GM23248 (cell line): ENCODE measurements at regions not wholly inside any gene's neighbourhood (a gene's known extent, or its start where the extent isn't known, plus 50 kb on each side); places are given as distances from the start of the nearest gene placed in this dataset.

Source experiments
- DNase-seq: peaks from one replicate; pipeline ENCODE4 v3.0.0-alpha.2; 2015
- H2AFZ ChIP-seq: fragments of 200-600 bp; sonication (generic); 2 replicates; pipeline ENCODE4 v1.6.1; 2016; ENCODE audit warnings: antibody characterized with exemption
- H3F3A ChIP-seq: fragments of 200-600 bp; sonication (generic); 2 replicates; pipeline ENCODE4 v1.6.1; 2016; ENCODE audit warnings: mild to moderate bottlenecking, antibody characterized with exemption, mixed run types; ENCODE audit not compliant: insufficient read depth
- H3K27ac ChIP-seq: fragments of 200-600 bp; sonication (generic); 2 replicates; pipeline ENCODE4 v1.5.1; 2016; ENCODE audit warnings: mild to moderate bottlenecking
- H3K27me3 ChIP-seq: fragments of 200-600 bp; sonication (generic); replicated peaks from 2 replicates; pipeline ENCODE4 v1.6.1; 2016; ENCODE audit warnings: mild to moderate bottlenecking; ENCODE audit not compliant: insufficient read depth
- H3K36me3 ChIP-seq: fragments of 200-600 bp; sonication (generic); 2 replicates; pipeline ENCODE4 v1.6.1; 2016; ENCODE audit warnings: low read depth, mild to moderate bottlenecking
- H3K4me1 ChIP-seq: fragments of 200-600 bp; sonication (generic); 2 replicates; pipeline ENCODE4 v1.6.1; 2016; ENCODE audit warnings: mild to moderate bottlenecking; ENCODE audit not compliant: insufficient read depth
- H3K4me2 ChIP-seq: fragments of 200-600 bp; sonication (generic); one replicate; pipeline ENCODE4 v1.6.1; 2016; ENCODE audit warnings: mild to moderate bottlenecking; ENCODE audit not compliant: unreplicated experiment
- H3K4me3 ChIP-seq: fragments of 200-600 bp; sonication (generic); 2 replicates; pipeline ENCODE4 v1.5.1; 2016; ENCODE audit warnings: mild to moderate bottlenecking
- H3K79me2 ChIP-seq: fragments of 200-600 bp; sonication (generic); 2 replicates; pipeline ENCODE4 v1.6.1; 2016; ENCODE audit warnings: mild to moderate bottlenecking; ENCODE audit not compliant: insufficient read depth
- H3K9ac ChIP-seq: fragments of 200-600 bp; sonication (generic); 2 replicates; pipeline ENCODE4 v1.6.1; 2016; ENCODE audit warnings: mild to moderate bottlenecking
- H3K9me2 ChIP-seq: fragments of 200-600 bp; sonication (generic); 2 replicates; pipeline ENCODE4 v1.6.1; 2016; ENCODE audit warnings: mixed run types, mild to moderate bottlenecking, moderate library complexity; ENCODE audit not compliant: insufficient read depth
- H3K9me3 ChIP-seq: fragments of 200-600 bp; sonication (generic); one replicate; pipeline ENCODE4 v1.6.1; 2017; ENCODE audit warnings: low read depth
- H4K20me1 ChIP-seq: fragments of 200-600 bp; sonication (generic); 2 replicates; pipeline ENCODE4 v1.6.0; 2016; ENCODE audit not compliant: insufficient read depth
- EZH2 ChIP-seq: fragments of 200-600 bp; sonication (generic); IDR thresholded peaks from 2 replicates; pipeline ENCODE4 v1.6.1; 2018; ENCODE audit warnings: antibody characterized with exemption, mild to moderate bottlenecking; ENCODE audit not compliant: insufficient read depth, poor library complexity, severe bottlenecking
- EZH2phosphoT487 ChIP-seq: fragments of 200-600 bp; sonication (generic); IDR thresholded peaks from 2 replicates; pipeline ENCODE4 v1.6.1; 2018; ENCODE audit warnings: antibody characterized with exemption, moderate library complexity, mild to moderate bottlenecking, low read depth; ENCODE audit not compliant: insufficient read depth
- WGBS, 2 experiments: methylation state at CpG; one replicate each; pipeline ENCODE4 v1.1.6; 2015 to 2017; ENCODE audit warnings: low lambda C conversion rate in 2 of 2, low coverage in 1 of 2; ENCODE audit errors: missing lambda C conversion rate in 2 of 2; 5-methylcytosine and 5-hydroxymethylcytosine counted together
- in situ Hi-C: fragments of 300-500 bp; cut with MboI; formaldehyde crosslinking; loops from 2 replicates; pipeline ENCODE4 v1.15.0; 2020

DNA sequence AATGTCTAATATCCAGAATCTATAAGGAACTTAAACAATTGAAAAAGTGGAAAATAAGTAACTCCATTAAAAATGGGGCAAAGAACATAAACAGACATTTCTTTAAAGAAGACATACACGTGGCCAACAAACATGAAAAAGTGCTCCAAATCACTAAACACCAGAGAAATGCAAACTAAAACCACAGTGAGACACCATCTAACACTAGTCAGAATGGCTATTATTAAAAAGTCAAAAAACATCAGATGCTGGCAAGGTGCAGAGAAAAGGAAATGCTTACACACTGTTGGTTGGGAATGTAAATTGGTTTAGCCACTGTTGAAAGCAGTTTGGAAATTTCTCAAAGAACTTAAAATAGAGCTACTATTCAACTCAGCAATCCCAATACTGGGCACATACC lies 169.2 kb upstream of the MANEA start:
- no peaks in the 10 kb centered on the region for H3F3A ChIP-seq
- 3% methylated on average over 1 of the region's 1 CpG for WGBS, 2 experiments
- in situ Hi-C loops, result no loop called here
- DNase-seq, result no peak
- no peak for TF ChIP-seq EZH2phosphoT487
- H3K9me2 ChIP-seq, result no peaks in the 10 kb centered on the region
- no peaks in the 10 kb centered on the region for H3K27me3 ChIP-seq
- H3K36me3 ChIP-seq, result no peaks in the 10 kb centered on the region
- no peak overlapping the region for H3K27ac ChIP-seq
- no peak overlapping the region for H3K4me3 ChIP-seq
- H3K79me2 ChIP-seq, result no peaks in the 10 kb centered on the region
- H3K9me3 ChIP-seq, result no peaks in the 10 kb centered on the region
- H3K9ac ChIP-seq, result no peak overlapping the region
- no peak overlapping the region for H3K4me2 ChIP-seq
- no peaks in the 10 kb centered on the region for H4K20me1 ChIP-seq
- no peaks in the 10 kb centered on the region for H3K4me1 ChIP-seq
- no peak overlapping the region for H2AFZ ChIP-seq

DNA sequence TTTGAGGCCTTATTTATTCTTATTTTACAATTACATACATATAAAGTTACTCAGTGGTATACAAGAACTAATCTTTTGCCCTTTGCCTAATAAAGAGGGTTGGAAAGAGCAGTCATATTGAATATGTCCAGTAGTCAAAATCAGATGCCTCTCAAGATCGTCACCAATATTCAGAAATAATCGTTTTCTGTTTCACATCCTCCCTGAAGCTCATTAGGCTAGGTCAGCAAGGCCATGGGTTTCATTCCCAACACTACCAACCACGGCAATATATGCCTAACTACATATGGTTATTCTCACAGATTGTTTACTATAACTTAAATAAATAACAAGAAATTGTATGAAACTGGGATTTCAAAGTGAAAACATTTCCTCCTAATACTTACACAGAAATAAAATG lies 167.2 kb upstream of the MANEA start:
- Histone ChIP-seq H3K27me3 (no peaks in the 10 kb centered on the region), H3K4me3 (no peak overlapping the region), H3K9me2 (no peaks in the 10 kb centered on the region), H3K4me2 (no peak overlapping the region), H3K9ac (no peak overlapping the region), H3K79me2 (no peaks in the 10 kb centered on the region), H3K4me1 (no peaks in the 10 kb centered on the region), H4K20me1 (no peaks in the 10 kb centered on the region), H3K9me3 (no peaks in the 10 kb centered on the region), H3F3A (no peaks in the 10 kb centered on the region), H3K36me3 (no peaks in the 10 kb centered on the region), H3K27ac (no peak overlapping the region), H2AFZ (no peak overlapping the region)
- WGBS, 2 experiments, result 13% methylated on average over 3 of the region's 3 CpGs
- in situ Hi-C loops, result no loop called here
- TF ChIP-seq EZH2phosphoT487 (no peak), EZH2 (no peak)
- DNase-seq, result no peak

DNA sequence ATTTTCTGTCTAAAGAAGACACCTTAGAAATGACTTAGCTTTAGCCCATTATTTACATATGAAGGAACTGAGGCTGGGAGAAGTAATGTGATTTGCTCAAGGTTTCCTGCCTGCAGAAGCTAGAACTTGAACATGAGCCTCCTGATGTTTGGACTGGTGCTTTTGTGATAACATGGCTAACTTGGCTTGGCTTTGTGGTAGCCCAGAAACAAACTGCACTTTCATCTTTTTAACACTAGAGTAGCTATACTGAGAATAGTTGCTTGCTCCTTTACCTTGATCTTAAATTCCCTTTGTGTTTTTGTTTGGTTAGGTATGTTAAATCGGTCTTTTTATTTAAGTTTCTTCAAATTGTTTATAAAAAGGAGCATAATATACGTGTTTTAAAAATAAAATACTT lies 163.5 kb upstream of the MANEA start:
- in situ Hi-C loops, result no loop called here
- Histone ChIP-seq H4K20me1 (no peaks in the 10 kb centered on the region), H3K27ac (no peak overlapping the region), H3K4me1 (no peaks in the 10 kb centered on the region), H3K27me3 (no peaks in the 10 kb centered on the region), H3K9me3 (no peaks in the 10 kb centered on the region), H3K9ac (no peak overlapping the region), H3K79me2 (no peaks in the 10 kb centered on the region), H3F3A (no peaks in the 10 kb centered on the region), H2AFZ (no peak overlapping the region), H3K36me3 (no peaks in the 10 kb centered on the region), H3K9me2 (no peaks in the 10 kb centered on the region), H3K4me3 (no peak overlapping the region), H3K4me2 (no peak overlapping the region)
- no peak for TF ChIP-seq EZH2phosphoT487
- no peak for TF ChIP-seq EZH2
- 0 to 3% methylated on average over 2 of the region's 2 CpGs for whole genome bisulfite sequencing, 2 experiments
- DNase-seq, result no peak

DNA sequence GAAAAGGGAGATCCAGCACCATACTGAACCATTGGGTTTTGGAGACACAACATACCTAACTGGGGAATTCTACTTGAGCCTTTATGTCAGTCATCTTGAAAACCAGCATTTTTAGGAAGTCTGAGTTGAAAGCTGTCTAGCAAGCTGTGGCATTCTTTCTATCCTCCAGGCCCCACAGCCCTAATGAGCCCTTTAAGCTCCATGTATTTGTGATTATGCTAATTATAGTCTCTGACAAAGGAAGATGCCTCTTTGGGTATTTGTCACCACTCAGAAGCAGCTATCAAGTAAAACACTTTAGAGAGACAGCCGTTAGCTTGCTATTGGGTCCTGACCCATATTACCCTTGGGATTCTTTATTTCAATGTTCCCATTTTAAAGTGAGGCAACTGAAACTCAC lies 159.5 kb upstream of the MANEA start:
- 0% methylated on average over 1 of the region's 1 CpG for WGBS, 2 experiments
- H3K27ac ChIP-seq, result no peak overlapping the region
- H3K4me1 ChIP-seq, result no peaks in the 10 kb centered on the region
- H4K20me1 ChIP-seq, result no peaks in the 10 kb centered on the region
- H3K9me3 ChIP-seq, result no peaks in the 10 kb centered on the region
- H3K4me2 ChIP-seq, result no peak overlapping the region
- H3K36me3 ChIP-seq, result no peaks in the 10 kb centered on the region
- H3K9ac ChIP-seq, result no peak overlapping the region
- H3K9me2 ChIP-seq, result no peaks in the 10 kb centered on the region
- no peaks in the 10 kb centered on the region for H3K27me3 ChIP-seq
- TF ChIP-seq EZH2 (no peak), EZH2phosphoT487 (no peak)
- in situ Hi-C loops, result no loop called here
- no peak overlapping the region for H3K4me3 ChIP-seq
- H3F3A ChIP-seq, result no peaks in the 10 kb centered on the region
- H2AFZ ChIP-seq, result no peak overlapping the region
- no peak for DNase-seq
- H3K79me2 ChIP-seq, result no peaks in the 10 kb centered on the region

DNA sequence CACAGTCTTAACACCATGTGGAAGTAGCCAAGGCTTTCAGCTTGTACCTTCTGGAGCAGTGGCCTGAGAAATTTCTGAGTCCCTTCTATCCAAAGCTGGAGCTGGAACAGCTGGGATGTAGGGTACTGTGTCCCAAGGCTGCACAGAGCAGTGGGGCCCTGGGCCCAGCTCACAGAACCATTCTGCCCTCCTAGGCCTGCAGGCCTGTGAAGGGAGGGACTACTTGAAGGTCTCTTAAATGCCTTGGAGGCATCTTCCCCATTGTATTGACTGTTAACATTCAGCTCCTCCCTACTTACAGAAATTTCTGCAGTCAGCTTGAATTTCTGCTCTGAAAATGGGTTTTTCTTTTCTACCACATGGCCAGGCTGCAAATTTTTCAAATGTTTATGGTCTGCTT lies 156.5 kb upstream of the MANEA start:
- Histone ChIP-seq H2AFZ (no peak overlapping the region), H4K20me1 (no peaks in the 10 kb centered on the region), H3K36me3 (no peaks in the 10 kb centered on the region), H3K27me3 (no peaks in the 10 kb centered on the region), H3K27ac (no peak overlapping the region), H3K9me2 (no peaks in the 10 kb centered on the region), H3K79me2 (no peaks in the 10 kb centered on the region), H3K4me2 (no peak overlapping the region), H3K9me3 (no peaks in the 10 kb centered on the region), H3K4me1 (no peaks in the 10 kb centered on the region), H3K4me3 (no peak overlapping the region), H3K9ac (no peak overlapping the region), H3F3A (no peaks in the 10 kb centered on the region)
- in situ Hi-C loops, result no loop called here
- TF ChIP-seq EZH2 (no peak), EZH2phosphoT487 (no peak)
- no peak for DNase-seq
